Brain microvascular endothelial cell (primary cell): ENCODE measurements at regions not wholly inside any gene's neighbourhood (a gene's known extent, or its start where the extent isn't known, plus 50 kb on each side); places are given as distances from the start of the nearest gene placed in this dataset.

Experiments
- DNase-seq: peaks from one replicate; pipeline ENCODE4 v3.0.0-alpha.2; 2020
- H3K27ac ChIP-seq: fragments of 250-450 bp; sonication (Bioruptor Pico); 2 replicates; pipeline ENCODE4 v1.5.1; 2020; ENCODE audit warnings: mild to moderate bottlenecking, moderate library complexity
- H3K27me3 ChIP-seq: fragments of 250-450 bp; sonication (Bioruptor Pico); replicated peaks from 2 replicates; pipeline ENCODE4 v1.5.1; 2020; ENCODE audit warnings: mild to moderate bottlenecking
- H3K36me3 ChIP-seq: fragments of 250-450 bp; sonication (Bioruptor Pico); replicated peaks from 2 replicates; pipeline ENCODE4 v1.5.1; 2020; ENCODE audit warnings: mild to moderate bottlenecking
- H3K4me3 ChIP-seq: 2 replicates; pipeline ENCODE4 v1.5.1; 2011; ENCODE audit warnings: low read depth, mild to moderate bottlenecking, control low read depth, low read length, moderate library complexity
- in situ Hi-C: cut with HindIII; loops from 2 replicates; pipeline ENCODE4 v1.10.0; 2017; ENCODE audit warnings: low sequenced_read_pairs, low pct_ligation_motif_present
- TF ChIP-seq, protein P1 (sequence below): IDR thresholded peaks from 2 replicates; pipeline ENCODE4 v1.5.1; 2011; ENCODE audit warnings: low read depth, mild to moderate bottlenecking, moderate library complexity, low read length, control low read depth, inconsistent platforms; ENCODE audit errors: missing control alignments

DNA sequence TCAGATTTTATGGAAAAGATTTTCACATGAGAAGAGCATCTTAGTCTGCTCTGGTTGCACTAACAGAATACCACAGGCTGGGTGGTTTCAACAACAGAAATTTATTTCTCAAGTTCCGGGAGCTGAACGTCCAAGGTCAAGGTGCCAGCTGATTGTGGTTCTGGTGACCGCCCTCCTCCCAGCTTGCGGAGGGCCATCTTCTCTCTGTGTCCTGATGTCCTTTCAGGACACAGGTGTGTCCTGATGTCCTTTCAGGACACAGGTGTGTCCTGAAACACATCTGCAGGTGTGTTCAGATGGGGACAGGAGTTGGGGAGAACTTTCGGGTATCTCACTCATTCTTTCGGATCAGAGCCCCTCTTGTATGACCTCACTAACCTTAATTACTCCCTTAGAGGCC lies 374.9 kb downstream of the SOX11 start:
- no peaks in the 10 kb centered on the region for H3K36me3 ChIP-seq
- no peak overlapping the region for H3K27ac ChIP-seq
- no peak for DNase-seq
- no peaks in the 10 kb centered on the region for H3K27me3 ChIP-seq
- TF ChIP-seq, protein P1, sequence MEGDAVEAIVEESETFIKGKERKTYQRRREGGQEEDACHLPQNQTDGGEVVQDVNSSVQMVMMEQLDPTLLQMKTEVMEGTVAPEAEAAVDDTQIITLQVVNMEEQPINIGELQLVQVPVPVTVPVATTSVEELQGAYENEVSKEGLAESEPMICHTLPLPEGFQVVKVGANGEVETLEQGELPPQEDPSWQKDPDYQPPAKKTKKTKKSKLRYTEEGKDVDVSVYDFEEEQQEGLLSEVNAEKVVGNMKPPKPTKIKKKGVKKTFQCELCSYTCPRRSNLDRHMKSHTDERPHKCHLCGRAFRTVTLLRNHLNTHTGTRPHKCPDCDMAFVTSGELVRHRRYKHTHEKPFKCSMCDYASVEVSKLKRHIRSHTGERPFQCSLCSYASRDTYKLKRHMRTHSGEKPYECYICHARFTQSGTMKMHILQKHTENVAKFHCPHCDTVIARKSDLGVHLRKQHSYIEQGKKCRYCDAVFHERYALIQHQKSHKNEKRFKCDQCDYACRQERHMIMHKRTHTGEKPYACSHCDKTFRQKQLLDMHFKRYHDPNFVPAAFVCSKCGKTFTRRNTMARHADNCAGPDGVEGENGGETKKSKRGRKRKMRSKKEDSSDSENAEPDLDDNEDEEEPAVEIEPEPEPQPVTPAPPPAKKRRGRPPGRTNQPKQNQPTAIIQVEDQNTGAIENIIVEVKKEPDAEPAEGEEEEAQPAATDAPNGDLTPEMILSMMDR = no peak
- no peak overlapping the region for H3K4me3 ChIP-seq
- in situ Hi-C loops = no loop called here

DNA sequence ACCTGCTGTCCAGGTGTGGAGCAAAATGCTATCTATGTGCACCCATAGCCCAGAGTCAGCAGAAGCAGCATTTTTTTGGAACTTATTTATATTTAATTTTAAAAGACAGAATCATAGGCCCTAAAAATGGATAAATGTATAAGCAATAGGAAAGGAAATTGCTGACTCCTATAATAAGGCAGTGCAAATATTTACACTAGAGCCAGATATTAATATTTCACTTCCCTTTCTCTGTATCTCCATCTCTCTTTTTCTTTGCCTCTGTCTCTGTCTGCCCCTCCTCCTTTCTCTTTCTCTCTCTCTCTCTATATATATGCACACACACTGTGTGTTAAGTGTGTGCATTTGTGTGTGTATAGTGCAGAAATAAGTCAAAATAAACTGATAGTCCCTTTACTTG lies 375.6 kb downstream of the SOX11 start:
- Histone ChIP-seq H3K27me3 (no peaks in the 10 kb centered on the region), H3K27ac (no peak overlapping the region), H3K4me3 (no peak overlapping the region), H3K36me3 (no peaks in the 10 kb centered on the region)
- TF ChIP-seq, protein P1 = no peak
- no peak for DNase-seq
- in situ Hi-C loops = no loop called here

DNA sequence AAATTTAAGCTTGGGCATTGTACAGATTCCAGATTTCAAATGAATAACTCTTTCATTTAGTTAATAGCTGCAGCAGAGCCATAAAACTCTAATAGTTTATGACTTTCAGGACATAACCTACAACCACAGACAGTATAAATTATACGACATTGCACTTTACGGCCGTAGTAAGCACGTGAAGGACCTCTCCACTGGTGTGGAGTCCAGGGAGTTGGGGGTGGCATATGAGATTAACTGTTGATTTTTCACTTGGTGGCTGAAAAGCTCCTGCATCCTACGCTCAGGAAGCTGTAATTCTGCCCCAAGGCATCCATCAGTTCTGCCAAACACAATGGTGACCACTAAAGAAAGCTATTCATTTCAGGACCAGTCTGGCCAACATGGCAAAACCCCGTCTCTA lies 376.2 kb downstream of the SOX11 start:
- Histone ChIP-seq H3K4me3 (no peak overlapping the region), H3K36me3 (no peaks in the 10 kb centered on the region)
- in situ Hi-C loops = no loop called here

DNA sequence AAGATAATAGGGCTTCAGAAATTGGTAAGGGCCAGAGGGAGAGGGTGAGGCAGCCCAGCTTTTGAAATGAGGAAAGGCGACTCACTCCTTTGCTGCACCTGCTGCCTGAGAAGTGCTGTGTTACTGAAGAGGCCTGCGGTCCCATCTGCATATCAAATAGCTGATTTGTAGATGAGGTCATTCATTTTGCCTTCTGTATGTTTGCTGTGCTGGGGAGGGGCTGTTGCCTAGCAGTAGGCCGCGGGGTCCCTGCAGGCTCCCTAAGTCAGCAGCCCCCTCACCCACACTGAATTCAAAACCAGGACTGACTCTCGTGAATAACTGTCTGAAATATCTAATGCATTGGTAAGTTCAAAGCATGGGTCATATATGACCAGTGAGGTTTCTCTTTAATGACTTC lies 377.2 kb downstream of the SOX11 start:
- no peaks in the 10 kb centered on the region for H3K27me3 ChIP-seq
- H3K27ac ChIP-seq = no peak overlapping the region
- in situ Hi-C loops = no loop called here
- DNase-seq = no peak
- no peaks in the 10 kb centered on the region for H3K36me3 ChIP-seq
- H3K4me3 ChIP-seq = no peak overlapping the region
- TF ChIP-seq, protein P1 = no peak

More for the DNA sequence above, 376.2 kb downstream of the SOX11 start:
- H3K27me3 ChIP-seq = no peaks in the 10 kb centered on the region
- no peak for DNase-seq
- TF ChIP-seq, protein P1 = no peak
- H3K27ac ChIP-seq = no peak overlapping the region

DNA sequence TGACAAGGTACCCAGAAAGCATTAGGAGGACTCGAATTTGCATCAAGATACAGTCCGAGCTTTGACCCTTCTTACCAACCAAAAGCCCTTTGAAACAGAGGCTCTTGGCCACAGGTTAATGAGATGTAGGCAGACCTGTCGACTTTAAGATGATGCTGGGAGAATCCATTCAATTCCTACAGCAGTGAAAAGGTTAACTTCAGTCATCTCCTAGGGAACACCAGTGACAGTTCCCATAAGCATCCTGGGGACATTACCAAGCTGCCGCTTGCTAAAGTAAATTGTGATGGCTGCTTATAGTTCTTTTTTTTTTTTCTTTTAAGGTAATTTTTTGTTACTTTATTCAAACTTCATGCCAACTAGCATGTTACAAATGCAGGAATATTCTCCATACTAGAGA lies 379.3 kb downstream of the SOX11 start:
- no peak for DNase-seq
- Histone ChIP-seq H3K36me3 (no peaks in the 10 kb centered on the region), H3K27me3 (no peaks in the 10 kb centered on the region), H3K4me3 (no peak overlapping the region), H3K27ac (no peak overlapping the region)
- TF ChIP-seq, protein P1 = no peak
- in situ Hi-C loops = no loop called here

DNA sequence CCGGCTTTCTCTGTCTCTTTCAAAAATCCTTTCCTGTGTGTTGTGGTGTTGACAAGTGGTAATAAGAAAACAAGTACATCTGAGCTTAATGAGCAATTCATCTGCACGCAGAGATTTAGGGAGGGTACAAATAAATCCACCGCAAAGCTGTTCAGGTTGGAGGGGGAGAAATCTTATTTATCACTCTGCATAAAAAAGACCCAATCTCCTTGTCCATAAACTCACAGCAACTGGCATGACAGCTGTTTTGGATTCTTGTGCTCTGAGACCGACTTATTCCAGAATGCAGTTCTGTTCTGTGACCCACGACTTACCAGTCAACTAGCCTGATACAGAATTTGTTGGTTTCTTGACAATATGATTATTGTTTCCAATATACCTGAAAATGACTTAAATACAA lies 380.1 kb downstream of the SOX11 start:
- Histone ChIP-seq H3K4me3 (no peak overlapping the region), H3K27ac (no peak overlapping the region)
- in situ Hi-C loops = no loop called here

More for the DNA sequence above, 380.1 kb downstream of the SOX11 start:
- no peak for DNase-seq
- TF ChIP-seq, protein P1 = no peak
- no peaks in the 10 kb centered on the region for H3K36me3 ChIP-seq
- H3K27me3 ChIP-seq = no peaks in the 10 kb centered on the region
